Brain microvascular endothelial cell (primary cell): ENCODE measurements at regions not wholly inside any gene's neighbourhood (a gene's known extent, or its start where the extent isn't known, plus 50 kb on each side); places are given as distances from the start of the nearest gene placed in this dataset.

Experiments used
- DNase-seq: peaks from one replicate; pipeline ENCODE4 v3.0.0-alpha.2; 2020
- H3K27ac ChIP-seq: fragments of 250-450 bp; sonication (Bioruptor Pico); 2 replicates; pipeline ENCODE4 v1.5.1; 2020; ENCODE audit warnings: mild to moderate bottlenecking, moderate library complexity
- H3K27me3 ChIP-seq: fragments of 250-450 bp; sonication (Bioruptor Pico); replicated peaks from 2 replicates; pipeline ENCODE4 v1.5.1; 2020; ENCODE audit warnings: mild to moderate bottlenecking
- H3K36me3 ChIP-seq: fragments of 250-450 bp; sonication (Bioruptor Pico); replicated peaks from 2 replicates; pipeline ENCODE4 v1.5.1; 2020; ENCODE audit warnings: mild to moderate bottlenecking
- H3K4me3 ChIP-seq: 2 replicates; pipeline ENCODE4 v1.5.1; 2011; ENCODE audit warnings: low read depth, mild to moderate bottlenecking, control low read depth, low read length, moderate library complexity
- in situ Hi-C: cut with HindIII; loops from 2 replicates; pipeline ENCODE4 v1.10.0; 2017; ENCODE audit warnings: low sequenced_read_pairs, low pct_ligation_motif_present
- TF ChIP-seq, protein P1 (sequence below): IDR thresholded peaks from 2 replicates; pipeline ENCODE4 v1.5.1; 2011; ENCODE audit warnings: low read depth, mild to moderate bottlenecking, moderate library complexity, low read length, control low read depth, inconsistent platforms; ENCODE audit errors: missing control alignments

DNA sequence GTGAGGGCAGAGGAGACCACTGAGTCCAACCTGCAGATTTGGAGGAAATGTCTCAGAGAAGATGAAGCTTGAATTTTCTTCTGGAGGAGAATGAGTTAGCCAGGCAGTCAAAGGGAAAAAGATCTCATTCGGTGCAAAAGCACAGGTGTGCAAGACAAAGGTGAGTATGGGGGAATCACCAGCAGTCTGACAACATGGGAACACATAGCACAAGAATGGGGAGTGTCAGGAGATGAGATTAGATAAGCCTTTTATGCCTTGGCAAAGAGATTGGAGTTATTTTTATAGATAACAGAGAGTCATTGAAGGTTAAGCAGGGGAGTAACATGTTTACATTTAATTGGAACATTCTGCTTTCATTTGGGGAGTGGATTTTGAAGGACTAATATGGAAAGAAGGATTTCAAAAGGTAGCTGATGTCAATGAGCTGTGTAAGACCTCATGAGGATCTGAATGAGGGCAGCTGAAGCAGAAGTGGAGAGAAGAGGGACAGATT is 171.3 kb upstream of the NTF3 start:
- no peaks in the 10 kb centered on the region for H3K27me3 ChIP-seq
- H3K4me3 ChIP-seq: no peak overlapping the region
- H3K27ac ChIP-seq: no peak overlapping the region
- H3K36me3 ChIP-seq: no peaks in the 10 kb centered on the region
- TF ChIP-seq, protein P1, sequence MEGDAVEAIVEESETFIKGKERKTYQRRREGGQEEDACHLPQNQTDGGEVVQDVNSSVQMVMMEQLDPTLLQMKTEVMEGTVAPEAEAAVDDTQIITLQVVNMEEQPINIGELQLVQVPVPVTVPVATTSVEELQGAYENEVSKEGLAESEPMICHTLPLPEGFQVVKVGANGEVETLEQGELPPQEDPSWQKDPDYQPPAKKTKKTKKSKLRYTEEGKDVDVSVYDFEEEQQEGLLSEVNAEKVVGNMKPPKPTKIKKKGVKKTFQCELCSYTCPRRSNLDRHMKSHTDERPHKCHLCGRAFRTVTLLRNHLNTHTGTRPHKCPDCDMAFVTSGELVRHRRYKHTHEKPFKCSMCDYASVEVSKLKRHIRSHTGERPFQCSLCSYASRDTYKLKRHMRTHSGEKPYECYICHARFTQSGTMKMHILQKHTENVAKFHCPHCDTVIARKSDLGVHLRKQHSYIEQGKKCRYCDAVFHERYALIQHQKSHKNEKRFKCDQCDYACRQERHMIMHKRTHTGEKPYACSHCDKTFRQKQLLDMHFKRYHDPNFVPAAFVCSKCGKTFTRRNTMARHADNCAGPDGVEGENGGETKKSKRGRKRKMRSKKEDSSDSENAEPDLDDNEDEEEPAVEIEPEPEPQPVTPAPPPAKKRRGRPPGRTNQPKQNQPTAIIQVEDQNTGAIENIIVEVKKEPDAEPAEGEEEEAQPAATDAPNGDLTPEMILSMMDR: no peak
- in situ Hi-C loops: no loop called here
- no peak for DNase-seq

DNA sequence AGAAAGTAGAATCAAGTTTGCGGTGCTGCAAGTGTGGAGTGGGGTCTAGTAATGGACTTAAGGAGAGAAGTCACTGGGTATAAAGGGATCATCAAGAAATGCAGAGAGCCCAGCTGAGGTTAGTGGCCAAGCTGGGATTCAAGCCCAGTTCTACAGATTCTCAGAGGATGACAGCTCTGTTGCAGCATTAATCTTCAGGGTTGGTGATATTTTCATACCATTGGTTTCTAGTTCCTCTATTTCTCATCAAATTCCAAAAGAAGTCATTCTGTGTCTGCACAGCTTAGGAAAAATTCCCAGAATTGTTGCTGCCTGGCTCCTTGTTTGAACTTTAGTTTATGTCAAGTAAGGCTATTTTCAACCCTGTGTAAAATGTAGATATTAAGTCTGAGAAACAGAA is 169.5 kb upstream of the NTF3 start:
- Histone ChIP-seq H3K27me3 (no peaks in the 10 kb centered on the region), H3K36me3 (no peaks in the 10 kb centered on the region), H3K4me3 (no peak overlapping the region), H3K27ac (no peak overlapping the region)
- TF ChIP-seq, protein P1: no peak
- in situ Hi-C loops: no loop called here
- peak; percentile 13 for DNase-seq

DNA sequence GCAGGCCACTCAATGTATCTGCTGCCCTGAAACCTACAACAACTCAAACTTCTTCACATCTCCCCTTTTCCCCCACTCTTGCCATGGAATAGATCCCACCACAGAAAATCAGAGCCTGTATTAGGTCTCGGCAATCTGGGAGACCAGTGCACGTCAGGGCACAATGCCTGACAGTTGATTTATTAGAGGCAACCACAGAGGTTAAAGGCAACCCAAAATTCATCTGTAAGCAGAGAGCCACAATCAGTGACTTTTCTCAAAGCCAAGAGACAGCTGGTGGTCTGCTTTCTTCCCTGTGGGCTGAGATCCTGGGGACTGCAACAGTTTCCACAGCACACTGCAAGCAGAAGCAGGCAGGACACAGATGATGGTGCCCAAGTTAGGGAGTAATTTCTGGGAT is 169.0 kb upstream of the NTF3 start:
- no peak for DNase-seq
- no peaks in the 10 kb centered on the region for H3K36me3 ChIP-seq
- in situ Hi-C loops: no loop called here
- no peak overlapping the region for H3K27ac ChIP-seq
- TF ChIP-seq, protein P1: no peak
- no peak overlapping the region for H3K4me3 ChIP-seq
- H3K27me3 ChIP-seq: no peaks in the 10 kb centered on the region

DNA sequence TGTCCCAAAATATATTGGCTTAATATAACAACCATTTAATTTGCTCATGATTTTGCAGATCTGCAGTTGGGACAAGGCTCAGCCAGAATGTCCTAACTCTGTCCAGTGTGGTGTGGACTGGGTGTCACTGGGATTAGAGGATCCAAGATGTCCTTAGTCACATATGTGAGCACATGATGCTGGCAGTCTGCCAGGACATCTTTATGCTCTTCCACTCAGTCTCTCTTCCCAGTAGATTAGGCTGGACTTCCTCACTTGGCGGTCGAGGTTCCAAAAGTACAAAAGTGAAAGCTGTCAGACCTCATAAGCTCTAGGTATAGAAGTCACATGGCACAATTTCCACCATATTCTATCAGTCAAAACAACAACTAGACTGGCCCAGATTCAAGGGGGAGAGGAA is 167.9 kb upstream of the NTF3 start:
- in situ Hi-C loops: no loop called here
- H3K27me3 ChIP-seq: no peaks in the 10 kb centered on the region
- DNase-seq: no peak
- no peaks in the 10 kb centered on the region for H3K36me3 ChIP-seq
- no peak overlapping the region for H3K27ac ChIP-seq
- TF ChIP-seq, protein P1: no peak
- no peak overlapping the region for H3K4me3 ChIP-seq

DNA sequence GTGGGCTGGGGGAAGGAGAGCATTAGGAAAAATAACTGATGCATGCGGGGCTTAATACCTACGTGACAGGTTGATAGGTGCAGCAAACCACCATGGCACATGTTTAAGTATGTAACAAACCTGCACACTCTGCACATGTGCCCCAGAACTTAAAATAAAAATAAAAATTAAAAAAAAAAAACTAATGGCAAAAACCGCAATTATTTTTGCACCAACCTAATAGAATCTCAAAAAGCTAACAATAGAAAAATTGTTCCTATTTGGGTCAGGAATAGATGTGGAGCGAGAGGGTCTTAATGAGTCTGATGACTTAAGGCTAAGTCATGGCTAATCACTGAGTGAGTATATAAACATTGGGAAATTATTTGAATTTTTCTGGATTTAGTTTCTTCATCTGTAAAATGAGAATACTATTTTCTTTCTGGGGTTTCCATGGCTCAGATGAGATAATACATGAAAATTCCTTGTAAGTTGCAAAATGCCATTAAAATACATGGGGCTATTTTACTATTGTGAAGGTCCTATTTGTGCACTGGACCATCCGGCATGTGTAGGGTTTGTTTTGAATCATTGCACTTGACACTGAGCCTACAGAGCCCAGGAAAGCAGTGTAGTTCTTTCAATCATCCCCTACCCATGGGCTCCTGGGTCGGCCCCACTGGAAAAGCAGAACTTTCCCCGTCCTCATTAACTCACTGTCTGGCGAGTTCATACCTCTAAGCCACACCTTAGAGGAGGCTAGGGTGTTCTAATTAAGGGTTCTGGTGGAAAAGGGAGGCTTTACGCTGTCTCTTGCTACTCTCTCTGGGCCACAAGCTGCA is 164.1 kb upstream of the NTF3 start:
- Histone ChIP-seq H3K27ac (no peak overlapping the region), H3K36me3 (no peaks in the 10 kb centered on the region), H3K4me3 (no peak overlapping the region), H3K27me3 (no peaks in the 10 kb centered on the region)
- in situ Hi-C loops: no loop called here
- TF ChIP-seq, protein P1: no peak
- DNase-seq: no peak
